ENCODE measurements at regions not wholly inside any gene's neighbourhood (a gene's known extent, or its start where the extent isn't known, plus 50 kb on each side); places are given as distances from the start of the nearest gene placed in this dataset.

- no peak for DNase-seq
Measured at GRCh38 chr6:167759206-167759605, 67.5 kb upstream of the AFDN start.

DNA sequence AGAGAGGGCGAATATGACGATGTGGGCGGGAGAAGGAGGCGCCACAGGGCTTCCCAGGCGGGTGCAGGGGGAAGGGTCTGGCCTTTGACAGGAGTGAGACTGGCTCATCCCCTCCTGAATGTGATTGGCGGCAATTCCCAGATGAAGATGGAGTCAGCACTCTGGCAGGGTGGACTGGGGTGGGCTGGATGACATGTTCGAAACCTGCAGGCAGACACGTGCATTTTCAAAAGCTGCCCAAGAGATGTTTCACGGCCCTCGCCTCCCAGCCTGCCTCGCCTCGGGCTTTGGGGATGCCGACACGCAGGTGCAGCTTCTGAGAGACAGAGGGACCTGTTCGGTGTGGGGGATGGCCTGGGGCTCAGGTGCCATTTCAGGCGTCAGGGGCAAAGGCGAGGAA is 66.8 kb upstream of the AFDN start:
- DNase-seq = no peak

DNA sequence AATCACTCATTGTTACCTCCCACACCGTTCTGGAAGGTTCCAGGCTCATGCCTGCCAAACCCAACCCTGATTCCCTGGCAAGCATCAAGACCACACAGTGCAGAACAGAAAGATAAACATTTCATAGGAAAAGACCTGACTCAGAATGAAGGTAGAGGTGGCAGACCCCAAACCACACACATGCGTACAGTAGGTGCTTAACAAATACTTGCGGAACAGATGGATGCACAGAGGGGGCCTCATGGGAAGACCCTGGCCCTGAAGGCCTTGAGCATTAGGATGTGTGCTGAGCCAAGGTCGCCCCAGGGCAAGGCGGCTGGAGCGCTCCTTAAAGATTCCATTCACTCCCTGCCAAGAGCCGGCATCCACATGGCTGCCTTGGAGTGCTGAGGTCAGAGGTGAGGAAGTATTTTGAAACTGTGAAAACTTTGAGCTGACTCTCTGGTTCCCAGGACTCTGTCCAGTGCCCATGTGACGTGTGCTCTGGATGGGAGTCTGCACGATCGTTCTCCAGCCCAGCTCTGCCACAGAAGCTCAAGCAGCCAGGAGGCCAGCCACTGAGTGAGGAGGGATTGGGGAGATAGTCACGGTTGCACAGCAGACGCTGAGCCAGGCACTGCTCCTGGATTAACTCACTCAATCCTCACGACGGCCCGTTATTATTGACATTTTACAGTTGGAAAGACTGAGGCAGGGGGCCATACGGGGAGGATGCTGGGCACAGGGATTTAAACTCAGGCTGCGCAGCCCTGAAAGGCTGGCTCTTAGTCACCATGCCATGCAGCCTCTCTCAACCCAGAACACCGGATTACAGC is 65.5 kb upstream of the AFDN start:
- no peak for DNase-seq

DNA sequence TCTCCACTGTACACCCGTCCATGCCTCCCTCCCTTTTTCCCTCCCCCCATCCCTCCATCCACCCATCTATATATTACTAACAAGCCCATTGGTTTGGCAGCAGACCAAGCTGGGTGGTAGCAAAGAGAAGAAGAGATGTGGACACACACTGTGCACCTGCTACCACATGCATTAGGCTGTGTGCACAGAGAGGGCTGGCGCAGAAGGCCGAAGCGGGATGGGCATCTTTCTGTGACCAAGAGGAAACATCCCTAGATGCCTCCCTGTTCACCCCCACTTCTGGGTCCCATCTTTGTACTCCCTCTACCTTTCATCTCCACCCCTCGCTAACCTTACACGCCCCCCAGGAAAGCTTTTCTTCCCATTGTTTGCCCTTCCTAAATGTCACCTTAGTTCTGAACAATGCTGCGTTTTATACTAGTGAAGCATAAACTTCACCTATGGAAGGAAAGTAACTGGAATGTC is 64.9 kb upstream of the AFDN start:
- no peak for DNase-seq

DNA sequence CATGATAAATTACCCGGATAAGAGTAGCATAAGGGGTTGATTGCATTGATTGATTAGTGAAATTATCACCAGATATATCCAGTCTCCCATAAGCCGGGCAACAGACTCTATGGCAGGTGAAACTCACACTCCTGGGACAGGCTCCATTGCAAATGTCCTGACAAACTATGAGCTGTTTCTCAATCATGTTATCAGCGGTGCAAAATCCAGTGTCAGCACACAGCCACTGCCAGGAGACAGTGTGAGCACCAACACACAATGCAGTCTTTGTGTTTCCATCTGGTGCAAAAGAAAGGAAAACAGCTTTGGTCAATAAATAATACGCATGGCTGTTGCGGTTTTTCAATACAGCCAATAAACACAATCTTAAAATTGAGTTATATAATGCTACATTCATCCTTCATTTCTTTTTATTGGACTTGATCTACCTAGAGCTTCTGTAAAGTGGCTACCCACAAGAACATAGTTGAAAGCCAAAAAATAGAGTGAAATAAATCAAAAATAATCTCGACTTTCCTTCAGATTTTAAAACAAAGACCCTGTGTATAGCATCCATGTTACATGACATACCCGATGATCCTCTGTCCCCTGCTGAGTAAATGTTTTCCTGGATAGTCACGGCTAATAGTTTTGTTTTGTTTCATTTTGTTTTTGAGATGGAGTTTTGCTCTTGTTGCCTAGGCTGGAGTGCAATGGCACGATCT is 64.3 kb upstream of the AFDN start:
- DNase-seq = no peak

DNA sequence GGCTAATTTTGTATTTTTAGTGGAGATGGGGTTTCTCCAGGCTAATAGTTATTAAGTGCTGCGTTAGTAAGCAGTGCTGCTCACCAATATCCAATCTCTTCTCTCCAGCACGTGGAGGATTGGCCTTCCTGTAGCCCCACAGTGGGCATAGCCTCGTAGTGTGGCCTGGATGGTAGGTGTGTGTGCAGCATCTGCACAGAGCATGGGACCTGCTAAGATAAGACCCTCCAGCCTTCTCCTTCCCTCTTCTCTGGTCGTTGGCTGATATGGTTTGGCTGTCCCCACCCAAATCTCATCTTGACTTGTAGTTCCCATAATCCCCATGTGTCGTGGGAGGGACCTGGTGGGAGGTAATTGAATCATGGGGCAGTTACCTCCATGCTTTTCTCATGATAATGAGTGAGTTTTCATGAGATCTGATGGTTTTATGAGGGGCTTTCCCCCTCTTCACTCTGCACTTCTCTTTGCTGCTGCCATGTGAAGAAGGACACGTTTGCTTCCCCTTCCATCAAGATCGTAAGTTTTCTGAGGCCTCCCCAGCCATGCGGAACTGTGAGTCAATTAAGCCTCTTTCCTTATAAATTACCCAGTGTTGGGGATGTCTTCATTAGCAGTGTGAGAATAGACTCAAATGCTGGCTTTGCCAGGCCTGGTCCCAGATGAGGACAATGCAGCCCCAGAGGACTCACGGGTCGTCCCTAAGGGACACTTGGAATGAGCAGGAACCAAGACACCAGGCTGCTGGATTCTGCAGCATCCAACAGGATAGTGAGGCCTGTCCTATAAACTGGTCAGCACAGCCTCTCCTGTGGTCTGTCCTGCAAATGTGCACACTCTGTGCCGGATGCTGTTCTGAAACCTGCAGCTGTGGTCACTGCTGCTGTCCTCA is 63.4 kb upstream of the AFDN start:
- DNase-seq = no peak

GRCh38 chr6:167764215-167764614 is 62.5 kb upstream of the AFDN start:
- no peak for DNase-seq

DNA sequence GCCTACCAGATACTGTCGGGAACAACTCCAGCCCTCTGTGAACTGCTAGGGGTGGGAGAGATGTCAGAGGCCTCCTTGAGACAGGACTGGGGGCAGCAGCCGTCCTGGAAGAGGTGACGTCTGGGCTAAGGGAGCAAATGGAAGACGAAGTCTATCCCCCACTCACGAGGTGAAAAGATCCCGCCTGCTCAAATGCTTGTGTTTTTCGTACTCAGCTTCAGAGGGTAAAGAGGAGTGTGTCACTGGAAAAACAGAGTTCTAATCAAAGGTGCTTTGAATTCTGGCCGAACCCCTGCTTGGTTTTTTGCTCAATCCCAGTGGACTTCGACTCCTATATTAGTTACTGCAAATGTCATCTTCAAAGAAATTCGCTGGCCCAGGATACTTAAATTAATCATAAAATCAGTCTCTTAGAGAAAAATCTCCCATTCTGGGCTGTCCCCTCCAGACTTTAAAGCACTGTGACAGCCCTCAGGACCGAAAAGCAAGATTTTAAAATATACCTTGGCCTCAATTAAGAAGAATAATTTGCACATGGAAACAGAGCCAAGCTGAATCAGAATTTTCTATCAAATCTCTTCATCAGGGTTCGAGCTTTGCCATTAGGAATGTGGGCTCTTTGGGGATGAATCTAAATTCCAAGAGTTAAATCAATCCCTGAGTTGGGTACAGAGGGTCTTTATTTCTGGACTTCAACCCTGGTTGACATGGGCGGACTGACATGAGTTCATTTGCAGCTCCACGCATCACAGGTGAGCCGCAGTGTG is 61.8 kb upstream of the AFDN start:
- no peak for DNase-seq

- DNase-seq = no peak
Measured at GRCh38 chr6:167766986-167767714, 59.6 kb upstream of the AFDN start.

- DNase-seq = no peak
Measured at GRCh38 chr6:167767715-167768107, 59.0 kb upstream of the AFDN start.

- DNase-seq = no peak
Measured at GRCh38 chr6:167768471-167769215, 58.1 kb upstream of the AFDN start.

- no peak for DNase-seq
Measured at GRCh38 chr6:167769408-167770190, 57.1 kb upstream of the AFDN start.

DNA sequence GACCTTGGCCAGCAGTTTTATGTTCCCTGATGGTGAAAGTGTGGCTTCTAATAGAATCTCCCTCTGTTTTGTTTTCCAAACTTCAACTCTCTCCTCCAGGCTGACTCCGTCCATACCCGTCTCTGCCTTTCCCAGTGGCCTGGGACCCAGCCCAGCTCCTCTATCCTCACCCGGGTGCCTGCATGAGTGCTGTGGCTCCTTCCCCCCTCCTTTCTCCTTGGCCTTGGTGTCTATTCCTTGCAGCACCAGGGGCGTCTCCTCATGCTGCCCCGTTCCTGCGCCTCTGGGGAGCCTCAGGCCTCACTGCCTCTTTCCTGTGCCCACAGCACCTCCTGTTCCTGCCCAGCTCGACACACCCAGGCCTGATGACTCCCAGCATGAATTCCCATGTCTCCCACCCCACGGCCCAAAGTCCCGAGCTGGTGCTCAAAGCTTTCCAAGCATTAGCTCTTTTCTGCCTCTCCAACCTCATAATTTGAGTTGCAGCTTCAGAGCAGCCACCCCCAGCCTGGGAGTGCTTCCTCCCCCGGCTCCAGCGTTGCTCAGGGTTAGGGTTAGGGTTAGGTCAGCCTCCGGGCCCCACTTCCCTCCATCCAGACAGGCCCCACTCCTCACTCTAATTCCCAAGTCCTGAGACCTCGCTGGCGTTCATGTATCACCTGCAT is 56.3 kb upstream of the AFDN start:
- no peak for DNase-seq

DNA sequence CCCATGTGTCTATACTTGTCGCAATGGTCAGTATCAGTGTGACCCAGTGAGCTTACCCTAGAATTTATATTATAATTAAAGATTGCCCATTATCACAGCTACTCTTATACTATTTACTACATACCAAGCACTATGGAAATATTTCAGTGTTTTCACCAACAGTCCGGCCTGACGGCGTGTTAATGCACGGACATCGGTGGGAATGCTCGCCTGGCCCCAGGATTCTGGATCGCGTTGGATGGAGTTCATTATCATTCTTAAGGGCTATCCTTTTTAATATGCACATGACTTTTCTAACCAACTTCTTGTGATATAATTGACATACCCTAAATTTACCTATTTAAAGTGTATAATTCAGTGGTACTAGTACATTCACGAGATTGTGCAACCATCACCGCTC is 51.8 kb upstream of the AFDN start:
- no peak for DNase-seq

GRCh38 chr6:167776906-167777627 is 49.6 kb upstream of the AFDN start:
- no peak for DNase-seq
